ENCODE measurements at regions not wholly inside any gene's neighbourhood (a gene's known extent, or its start where the extent isn't known, plus 50 kb on each side); places are given as distances from the start of the nearest gene placed in this dataset.

GRCh38 chr4:120277391-120277790 is 210.7 kb upstream of the MAD2L1 start:
- TF ChIP-seq CTCF (conservative IDR thresholded peaks at IDR 0.05; ENCODE audit: low read depth, low read length): no peak
- TF ChIP-seq BHLHE40 (IDR thresholded peaks at IDR 0.05; ENCODE audit: low read depth, low read length): no peak
- no peak for TF ChIP-seq USF2 (IDR thresholded peaks at IDR 0.05; ENCODE audit: low read depth, low read length)
- no peak for TF ChIP-seq POLR2A (IDR thresholded peaks at IDR 0.05; ENCODE audit: low read depth, low read length)
- no peak for TF ChIP-seq SMC3 (IDR thresholded peaks at IDR 0.05; ENCODE audit: low read depth, low read length)
- no peak for TF ChIP-seq RAD21 (IDR thresholded peaks at IDR 0.05; ENCODE audit: low read length)
- no peak for TF ChIP-seq RFX5 (IDR thresholded peaks at IDR 0.05; ENCODE audit: low read depth, low read length)

Data from IMR-90 (cell line).